GM21447 (cell line): ENCODE measurements at regions not wholly inside any gene's neighbourhood (a gene's known extent, or its start where the extent isn't known, plus 50 kb on each side); places are given as distances from the start of the nearest gene placed in this dataset.

Experiments
- ATAC-seq: cut with Tn5 transposase; IDR thresholded peaks from one replicate; pipeline ENCODE4 v1.9.1; 2021; ENCODE audit not compliant: unreplicated experiment

DNA sequence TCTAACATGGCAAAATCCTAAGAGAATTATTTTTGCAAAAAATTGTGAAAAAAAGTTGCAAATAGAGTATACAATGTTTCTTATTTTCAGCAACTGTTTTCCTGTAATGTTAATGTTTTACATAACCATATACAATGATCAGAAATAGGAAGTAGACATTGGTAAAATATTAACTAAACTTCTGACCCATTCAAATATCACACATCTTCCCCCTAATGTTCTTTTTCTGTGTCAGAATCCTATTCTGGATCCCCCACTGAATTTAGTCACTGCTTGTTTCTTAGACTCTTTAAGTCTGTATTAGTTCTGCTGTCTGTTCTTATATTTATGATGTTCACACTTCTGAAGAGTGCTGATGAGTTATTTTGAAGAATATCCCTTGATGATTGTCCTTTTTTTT lies 62.0 kb downstream of the HFE start:
- ATAC-seq, result no peak

DNA sequence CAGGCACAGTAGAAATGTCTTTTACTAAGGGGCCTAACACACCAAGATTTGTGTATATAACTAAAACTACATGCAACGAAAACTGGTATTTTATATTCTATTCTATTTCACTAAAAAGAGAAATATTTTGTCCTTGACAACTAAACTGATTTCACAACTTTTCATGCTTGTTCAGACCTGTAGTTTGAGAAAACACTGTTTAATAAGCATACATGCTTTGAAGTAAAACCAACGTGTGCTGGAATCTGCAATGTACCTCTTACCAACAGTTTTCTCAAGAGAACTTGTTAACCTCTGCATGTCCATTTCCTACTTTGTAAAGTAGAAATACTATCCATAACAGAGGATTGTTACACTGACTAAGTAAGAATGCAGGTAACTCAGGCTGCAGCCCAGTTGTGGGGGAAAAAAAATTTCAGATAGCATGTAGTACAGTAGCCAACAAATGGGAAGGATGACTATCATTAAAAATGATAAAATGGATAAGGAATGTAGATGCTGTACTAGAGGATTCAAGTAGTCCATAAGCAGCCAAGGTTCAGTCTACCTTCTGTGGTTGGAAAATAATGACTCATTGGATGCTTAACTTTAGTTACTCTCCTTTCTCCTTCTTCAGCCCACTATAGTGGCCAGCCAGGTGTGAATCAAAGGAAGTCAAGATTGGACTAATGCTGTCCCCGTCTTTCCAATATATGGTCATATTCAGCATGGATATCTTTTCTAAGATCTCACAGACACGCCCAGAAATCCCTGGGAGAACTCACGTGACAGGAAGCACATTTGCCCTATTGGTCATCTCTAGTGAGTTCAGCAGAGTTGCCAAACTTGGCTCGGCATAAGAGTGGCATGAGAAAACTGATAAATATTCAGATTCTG lies 65.2 kb downstream of the HFE start:
- no peak for ATAC-seq

DNA sequence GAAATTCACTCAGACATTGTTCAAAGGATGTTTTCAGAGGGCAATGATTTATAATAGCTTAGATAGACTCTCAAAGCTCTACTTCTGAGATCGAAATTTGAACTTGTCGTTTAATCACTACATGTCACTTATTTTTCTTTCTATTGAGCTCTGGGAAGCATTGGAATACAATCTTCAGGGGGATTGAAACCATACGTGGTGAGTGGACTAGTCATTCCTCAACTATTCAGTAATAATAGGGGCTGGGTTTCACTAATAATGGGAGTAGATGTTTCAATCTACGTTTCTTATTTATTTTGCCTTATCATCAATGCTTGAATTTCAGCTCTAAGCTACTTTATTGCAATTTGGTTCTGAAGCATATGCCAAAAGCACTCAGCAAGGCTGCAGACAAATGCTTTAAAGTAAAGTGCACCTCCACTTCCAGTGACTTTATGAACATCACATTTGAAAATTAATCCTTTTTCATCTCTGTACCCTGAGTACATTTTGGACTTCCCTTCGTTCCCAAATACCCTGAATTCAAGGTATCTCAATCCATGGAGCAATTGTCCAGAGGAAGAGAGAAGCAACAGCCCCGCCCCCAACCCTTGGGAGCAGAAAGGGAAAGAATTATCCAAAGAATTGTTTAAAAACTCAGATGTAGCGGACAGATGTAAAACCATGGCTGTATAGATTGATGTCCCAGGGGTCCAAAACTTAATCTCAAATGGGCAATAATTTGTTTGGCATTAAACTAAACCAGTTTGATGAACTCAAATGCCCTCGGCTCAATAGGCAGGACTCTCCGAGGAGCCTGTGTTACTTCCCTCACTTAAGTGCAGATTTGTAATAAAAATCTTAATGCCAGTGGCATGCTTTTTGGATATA lies 68.1 kb downstream of the HFE start:
- ATAC-seq, result no peak

DNA sequence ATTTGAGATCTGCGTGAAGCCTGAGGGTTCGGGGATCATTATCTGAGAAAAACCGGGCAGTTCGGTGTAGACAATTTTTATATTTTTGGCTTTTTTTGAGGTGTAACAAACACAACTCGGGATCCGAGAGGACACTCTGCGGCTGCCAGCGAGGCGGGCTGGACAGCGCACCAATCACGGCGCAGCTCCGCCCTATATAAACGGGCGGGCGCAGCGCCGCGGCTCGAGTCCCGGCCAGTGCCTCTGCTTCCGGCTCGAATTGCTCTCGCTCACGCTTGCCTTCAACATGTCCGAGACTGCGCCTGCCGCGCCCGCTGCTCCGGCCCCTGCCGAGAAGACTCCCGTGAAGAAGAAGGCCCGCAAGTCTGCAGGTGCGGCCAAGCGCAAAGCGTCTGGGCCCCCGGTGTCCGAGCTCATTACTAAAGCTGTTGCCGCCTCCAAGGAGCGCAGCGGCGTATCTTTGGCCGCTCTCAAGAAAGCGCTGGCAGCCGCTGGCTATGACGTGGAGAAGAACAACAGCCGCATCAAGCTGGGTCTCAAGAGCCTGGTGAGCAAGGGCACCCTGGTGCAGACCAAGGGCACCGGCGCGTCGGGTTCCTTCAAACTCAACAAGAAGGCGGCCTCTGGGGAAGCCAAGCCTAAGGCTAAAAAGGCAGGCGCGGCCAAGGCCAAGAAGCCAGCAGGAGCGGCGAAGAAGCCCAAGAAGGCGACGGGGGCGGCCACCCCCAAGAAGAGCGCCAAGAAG lies 69.0 kb downstream of the HFE start:
- ATAC-seq, result peak; percentile 35

DNA sequence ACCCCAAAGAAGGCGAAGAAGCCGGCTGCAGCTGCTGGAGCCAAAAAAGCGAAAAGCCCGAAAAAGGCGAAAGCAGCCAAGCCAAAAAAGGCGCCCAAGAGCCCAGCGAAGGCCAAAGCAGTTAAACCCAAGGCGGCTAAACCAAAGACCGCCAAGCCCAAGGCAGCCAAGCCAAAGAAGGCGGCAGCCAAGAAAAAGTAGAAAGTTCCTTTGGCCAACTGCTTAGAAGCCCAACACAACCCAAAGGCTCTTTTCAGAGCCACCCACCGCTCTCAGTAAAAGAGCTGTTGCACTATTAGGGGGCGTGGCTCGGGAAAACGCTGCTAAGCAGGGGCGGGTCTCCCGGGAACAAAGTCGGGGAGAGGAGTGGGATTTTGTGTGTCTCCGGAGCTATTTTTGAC lies 69.6 kb downstream of the HFE start:
- ATAC-seq, result peak; percentile 8

DNA sequence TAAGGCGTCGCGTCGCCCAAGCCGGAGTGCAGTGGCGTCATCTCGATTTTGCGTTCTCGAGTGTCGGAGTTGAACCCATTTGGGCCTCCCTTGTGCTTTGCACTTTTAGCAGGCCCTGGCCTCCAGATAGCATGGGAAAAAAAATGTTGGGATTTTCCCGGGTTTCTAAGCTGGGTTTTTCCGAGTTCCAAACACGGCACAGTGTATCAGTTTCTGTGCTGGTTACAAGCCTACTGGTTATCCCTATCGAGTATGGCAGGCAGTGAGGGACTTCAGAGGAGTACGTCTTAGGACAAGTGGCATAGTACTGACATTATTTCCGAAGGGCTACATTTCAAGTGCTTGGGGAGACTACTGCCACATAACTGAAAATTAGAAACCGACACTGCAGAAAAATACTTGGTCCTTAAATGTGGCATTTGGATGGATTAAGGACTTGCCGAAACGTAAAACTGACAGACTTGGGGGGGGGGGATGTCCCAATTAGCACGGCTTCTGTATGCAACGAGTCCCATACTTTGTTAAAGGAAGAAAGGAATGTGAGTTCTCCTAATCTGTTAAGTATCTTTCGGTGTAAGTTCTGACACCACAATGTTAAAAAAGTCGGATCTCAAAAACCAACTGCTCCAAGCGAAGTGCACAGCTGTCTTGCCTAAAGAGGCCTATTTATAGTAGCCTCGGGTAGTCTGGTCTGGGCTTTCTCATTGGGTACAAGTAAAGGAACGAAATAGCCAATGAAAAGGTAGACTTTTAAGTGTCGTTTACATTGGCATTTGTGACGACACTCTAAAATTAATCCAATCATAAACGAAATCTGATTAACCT lies 70.2 kb downstream of the HFE start:
- ATAC-seq, result peak; percentile 66

DNA sequence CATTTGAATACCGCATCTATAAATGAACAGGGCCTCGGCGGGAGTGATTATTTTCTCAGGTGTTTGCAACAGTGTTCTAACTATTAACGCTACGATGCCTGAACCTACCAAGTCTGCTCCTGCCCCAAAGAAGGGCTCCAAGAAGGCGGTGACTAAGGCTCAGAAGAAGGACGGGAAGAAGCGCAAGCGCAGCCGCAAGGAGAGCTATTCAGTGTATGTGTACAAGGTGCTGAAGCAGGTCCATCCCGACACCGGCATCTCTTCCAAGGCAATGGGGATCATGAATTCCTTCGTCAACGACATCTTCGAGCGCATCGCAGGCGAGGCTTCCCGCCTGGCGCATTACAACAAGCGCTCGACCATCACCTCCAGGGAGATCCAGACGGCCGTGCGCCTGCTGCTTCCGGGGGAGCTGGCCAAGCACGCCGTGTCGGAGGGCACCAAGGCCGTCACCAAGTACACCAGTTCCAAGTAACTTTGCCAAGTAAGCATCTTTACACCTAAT lies 70.9 kb downstream of the HFE start:
- peak; percentile 47 for ATAC-seq

DNA sequence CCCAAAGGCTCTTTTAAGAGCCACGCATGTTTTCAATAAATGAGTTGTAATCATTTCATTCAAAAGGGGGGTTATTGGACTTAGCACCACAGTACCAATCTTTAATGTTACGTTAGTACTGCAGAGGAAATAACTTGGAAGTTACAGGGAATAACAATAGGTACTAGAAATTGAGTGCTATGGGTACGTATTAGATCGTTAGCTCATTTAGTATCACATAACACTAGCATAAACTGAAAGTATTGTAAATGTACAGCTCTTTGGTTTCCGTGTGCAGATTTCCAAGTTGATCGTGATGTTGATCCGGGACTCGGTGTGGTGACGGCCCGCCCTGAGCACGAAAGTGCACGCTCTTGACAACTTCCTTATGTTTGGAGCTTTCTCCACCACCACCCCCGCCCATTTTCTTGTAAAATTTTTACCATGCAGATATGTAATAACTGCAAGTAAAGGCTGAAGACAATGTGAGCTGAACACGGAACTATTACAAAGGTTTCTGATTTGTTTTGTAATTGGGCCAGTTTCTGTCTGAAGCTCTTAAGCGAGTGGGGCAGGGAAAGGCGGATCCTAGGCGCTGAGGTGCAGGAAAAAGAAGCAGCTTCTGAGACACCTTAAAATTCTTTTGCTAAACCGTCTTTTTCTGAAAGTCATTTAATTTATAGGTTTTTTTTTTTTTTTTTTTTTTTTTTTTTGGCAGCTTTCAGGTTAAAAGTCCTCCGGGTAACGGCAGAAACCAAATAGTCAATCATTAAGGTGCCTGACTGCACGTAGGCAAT lies 71.5 kb downstream of the HFE start:
- no peak for ATAC-seq

DNA sequence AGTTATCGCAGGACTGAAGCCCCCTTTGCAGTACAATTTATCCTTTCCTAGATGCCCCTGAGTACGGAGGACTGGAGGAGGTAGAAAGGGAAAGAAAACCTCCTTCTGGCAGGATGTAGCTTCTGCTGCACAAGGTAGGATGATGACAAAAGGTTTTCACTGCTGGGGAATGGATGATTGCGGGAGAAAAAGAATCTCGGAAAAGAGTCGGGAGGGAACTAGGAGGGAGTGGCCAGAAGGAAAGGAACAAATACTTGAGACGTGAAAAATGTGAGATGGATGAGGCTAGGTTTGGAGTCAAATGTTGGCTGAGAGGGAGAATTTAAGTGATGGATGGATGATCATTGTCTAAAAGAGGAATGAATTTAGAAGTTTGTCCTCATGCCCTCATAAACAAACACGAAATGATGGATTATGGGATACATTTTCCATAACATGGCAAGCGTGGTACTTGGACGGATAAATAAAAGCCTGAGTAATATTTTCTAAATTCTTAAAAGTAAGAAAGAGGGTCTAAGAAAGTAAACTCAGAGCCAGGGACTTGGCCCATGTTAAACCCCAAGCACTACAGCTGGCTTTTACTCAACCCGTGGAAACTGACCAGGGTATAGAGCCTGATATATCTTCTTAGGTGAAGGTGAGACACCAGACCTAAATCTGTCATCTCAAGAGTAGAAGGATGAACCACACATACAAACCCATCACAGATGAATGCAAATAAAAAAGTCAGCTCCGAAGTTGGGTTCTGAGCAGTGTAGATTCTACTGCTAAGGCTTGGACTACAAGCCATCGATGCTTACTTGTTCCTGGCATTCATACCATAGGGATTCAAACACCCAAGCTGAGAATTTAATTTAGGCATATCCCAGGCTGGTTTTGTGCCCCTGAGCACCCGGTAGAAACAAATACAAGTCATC lies 72.4 kb downstream of the HFE start:
- no peak for ATAC-seq

DNA sequence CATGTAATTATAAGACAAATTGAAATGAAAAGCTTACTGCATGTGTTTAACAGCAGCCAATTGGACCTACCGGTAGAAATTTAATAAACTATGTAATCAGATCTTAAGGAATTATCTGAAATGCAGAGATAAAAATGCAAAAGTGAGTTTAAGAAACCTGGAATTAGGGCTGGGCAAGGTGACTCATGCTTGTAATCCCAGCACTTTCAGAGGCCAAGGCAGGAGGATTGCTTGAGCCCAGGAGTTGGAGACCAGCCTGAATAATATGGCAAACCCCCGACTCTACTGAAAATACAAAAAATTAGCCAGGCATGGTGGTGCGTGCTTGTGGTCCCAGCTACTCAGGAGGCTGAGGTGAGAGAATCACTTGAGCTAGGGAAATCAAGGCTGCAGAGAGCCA lies 74.1 kb downstream of the HFE start:
- ATAC-seq, result no peak

DNA sequence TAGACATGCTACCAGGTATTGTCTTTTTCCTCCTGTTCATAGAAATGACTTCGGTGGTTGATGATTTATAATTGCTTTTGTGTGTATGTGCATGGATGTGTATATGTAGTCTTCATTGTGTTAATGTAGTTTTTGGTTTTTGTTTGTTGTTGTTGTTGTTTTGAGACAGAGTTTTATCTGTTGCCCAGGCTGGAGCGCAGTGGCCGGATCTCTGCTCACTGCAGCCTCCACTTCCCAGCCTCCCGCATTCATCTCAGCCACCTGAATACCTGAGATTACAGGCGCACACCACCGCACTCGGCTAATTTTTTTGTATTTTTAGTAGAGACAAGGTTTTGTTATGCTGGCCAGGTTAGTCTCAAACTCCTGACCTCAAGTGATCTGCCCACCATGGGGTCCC lies 75.2 kb downstream of the HFE start:
- no peak for ATAC-seq

DNA sequence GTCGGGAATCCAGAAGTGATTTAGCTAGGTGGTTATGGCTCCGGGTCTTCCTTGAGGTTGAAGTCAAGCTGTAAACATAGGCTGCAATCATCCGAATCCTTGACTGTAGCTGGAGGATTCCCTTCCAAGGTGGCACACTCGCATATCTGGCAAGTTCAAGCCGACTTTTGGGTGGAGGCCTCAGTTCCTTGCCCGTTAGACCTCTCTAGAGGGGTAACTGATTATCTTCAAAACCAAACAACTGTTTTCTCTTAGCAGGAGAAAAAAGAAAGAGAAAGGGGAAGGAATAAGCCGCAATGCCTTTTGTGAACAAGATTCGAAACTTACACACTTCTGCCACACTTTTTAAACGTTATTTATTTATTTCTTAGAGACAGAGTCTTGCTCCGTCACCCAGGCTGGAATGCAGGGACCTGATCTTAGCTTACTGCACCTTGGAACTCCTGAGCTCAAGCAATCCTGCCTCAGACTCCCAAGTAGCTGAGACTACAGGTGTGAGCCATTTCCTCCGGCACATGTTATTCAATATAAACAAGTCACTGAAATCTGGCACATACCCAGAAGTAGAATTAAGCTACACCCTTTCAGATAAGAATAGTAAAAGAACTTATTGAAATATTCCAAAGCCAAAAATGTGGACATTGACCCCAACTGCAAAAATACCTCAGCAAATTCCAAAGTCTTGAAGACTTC lies 76.3 kb downstream of the HFE start:
- ATAC-seq, result no peak

DNA sequence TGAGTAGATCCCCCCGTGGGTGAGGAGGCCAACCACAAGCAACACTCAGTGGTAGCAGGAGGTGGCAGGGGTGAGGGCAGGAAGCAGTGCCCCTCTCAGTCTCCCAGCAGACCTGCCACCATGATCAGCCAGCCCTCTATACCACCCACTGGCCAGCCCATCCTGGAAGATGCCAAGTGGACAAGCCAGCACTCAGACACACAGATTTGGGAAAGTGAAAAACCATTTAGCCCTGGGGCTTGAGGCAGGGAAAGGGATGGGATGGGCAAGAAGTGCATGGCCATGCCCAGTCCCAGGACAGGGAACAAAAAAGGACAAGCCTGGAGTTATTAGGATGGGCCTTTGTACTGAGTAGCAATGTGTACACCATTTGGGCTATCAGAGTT lies 76.9 kb downstream of the HFE start:
- ATAC-seq, result no peak

DNA sequence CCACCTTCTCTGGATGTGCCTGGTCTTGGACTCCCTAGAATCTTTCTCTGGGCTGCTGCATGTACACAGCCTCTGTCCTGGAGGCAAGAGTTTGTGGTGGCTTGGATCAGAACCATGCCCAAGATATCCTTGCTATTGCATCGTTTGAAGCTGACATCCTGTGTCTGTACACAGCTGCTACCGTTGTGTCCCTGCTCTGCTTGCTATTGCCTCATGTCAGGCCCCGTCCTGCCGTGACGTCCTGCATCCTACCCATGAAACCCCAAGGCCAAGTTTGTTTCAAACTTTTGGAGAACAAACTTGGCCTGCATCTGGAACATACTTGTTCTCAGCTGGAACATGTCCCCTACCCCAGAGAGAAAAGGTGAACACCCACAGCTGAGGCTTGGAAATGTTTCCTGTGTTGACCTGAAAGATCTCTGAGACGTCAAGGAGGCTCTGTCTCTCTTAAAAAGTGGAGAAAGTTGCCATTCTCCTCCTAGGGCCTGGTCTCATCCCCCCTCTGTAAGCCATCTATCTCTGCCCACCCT lies 78.1 kb downstream of the HFE start:
- ATAC-seq, result no peak

DNA sequence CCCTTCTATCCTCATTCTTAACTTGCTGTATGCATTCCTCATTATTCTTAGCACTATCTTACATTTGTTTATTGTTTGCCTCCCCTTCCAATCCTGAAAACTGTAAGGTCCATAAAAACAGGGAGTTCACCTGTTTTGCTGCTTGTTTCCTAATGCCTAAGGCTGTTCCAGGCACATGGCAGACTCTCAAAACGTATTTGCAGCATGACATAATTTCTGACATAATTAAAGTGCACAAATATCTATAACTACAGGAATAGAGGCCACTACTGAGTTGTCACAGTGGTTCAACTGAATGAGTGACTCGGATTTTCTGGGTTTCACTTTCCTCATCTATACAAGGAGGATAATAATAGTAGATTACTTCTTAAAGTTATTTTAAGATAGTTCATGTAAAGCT lies 83.0 kb downstream of the HFE start:
- no peak for ATAC-seq

DNA sequence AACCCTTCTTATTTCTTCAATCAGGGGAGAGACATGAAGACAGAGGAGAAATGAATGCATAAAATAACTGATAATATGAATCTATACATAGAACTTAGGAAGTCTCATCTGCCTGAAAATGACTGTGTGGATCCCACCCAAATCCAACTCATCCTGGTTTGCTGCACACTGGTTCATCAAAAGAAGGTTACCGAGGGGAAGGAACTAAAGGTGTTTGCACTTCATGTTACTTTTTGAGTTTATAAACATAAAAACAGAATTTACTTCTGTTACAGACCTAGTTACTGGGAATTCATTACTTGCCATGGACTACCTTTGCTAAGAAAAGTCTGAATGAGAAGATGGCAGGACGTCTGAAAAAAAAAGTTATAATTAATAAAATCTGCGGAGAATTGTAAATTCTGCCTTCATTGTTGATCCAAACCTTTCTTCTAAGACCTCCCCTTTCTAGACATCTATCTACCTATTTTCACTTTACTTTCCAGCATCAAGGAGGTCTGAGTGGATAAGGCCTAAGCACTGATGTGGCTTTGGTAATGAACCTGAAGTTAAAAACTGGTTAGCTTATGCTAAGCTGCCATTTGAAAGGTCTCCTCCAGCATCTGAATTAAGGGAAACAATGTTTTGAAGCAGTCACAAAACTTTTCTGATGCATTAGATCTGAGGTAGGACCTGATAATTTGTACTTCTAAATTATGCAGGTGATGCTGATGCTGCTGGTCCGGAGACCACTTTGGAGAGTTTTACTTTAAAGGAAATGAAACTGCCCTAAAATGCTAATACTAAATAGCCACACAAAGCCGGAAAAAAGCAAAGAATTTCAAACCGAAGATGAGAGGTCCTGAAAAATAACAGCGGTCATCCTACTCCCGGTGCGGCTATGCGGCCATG lies 84.0 kb downstream of the HFE start:
- no peak for ATAC-seq

DNA sequence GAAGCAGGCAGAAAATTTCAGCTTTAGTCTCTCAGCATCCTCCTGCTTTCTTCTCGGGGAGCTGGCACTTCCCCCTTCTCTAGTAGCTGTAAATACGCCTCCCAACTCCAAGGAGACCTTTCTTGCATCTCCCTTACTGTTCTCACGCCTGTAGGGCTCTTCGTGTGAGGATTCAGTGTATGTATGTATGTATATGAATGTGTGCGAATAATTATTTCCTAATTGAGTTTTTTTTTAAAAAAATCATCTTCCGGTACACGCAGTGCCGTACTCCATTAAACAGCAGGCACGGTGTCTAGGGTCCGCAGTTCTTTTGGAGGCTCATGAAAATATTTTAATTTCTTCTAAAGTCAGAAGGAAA lies 85.4 kb downstream of the HFE start:
- ATAC-seq, result peak; percentile 31
